GM19025 (cell line): ENCODE measurements at regions not wholly inside any gene's neighbourhood (a gene's known extent, or its start where the extent isn't known, plus 50 kb on each side); places are given as distances from the start of the nearest gene placed in this dataset.
"Not testable (repeated sequence)": the region's sequence is repeated elsewhere in the genome, so short reads cannot be mapped to it uniquely, and the experiment has no call there.

Experiments
- ATAC-seq: cut with Tn5 transposase; IDR thresholded peaks from one replicate; pipeline ENCODE4 v1.9.1; 2021; ENCODE audit warnings: mild to moderate bottlenecking, low read depth, moderate library complexity; ENCODE audit not compliant: unreplicated experiment

DNA sequence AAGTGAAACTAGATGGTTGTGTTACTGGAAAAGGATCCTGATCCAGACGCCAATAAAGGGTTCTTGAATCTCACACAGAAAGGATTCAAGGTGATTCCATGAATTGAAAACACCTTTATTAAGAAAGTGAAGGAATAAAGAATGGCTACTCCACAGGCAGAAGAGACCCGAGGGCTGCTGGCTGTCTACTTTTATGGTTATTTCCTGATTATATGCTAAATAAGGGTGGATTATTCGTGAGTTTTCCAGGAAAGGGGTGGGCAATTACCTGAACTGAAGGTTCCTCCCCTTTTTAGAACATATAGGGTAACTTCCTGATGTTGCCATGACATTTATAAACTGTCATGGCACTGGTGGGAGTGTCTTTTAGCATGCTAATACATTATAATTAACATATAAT, 50.9 kb upstream of the WARS2 start:
- no peak for ATAC-seq

DNA sequence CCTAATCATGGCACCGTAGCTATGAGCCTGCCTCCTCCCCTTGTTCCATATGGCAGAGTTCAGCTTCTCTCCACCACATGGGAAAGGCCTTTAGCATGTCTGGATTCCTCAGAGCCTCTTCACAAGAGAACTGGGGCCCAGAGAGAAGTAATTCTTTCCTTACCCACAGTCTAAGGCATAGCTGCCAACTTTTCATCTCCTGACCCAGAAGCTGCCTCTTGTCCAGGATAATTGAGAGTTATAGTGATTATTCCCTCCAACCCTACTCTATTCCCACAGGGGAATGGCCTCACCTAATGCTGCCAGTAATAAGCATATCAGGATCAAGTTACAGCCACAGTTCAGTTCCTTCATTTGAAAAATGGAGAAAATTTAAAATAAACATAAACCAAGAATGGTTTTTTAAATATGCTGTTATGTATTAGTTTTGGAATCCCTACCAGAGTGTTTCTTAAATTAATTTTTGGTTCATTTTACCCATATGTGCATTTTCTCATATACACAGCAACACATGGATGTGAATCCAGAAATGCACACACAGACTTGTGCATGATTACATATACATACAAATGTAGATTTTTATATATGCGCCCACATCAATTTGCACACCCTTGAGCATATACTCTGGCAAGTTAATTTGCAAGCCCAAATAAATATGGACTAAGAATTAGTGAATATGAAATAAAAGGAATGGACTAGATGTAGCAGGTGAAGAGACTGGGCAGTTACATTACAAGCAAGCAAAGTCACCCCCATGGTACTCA, 63.9 kb upstream of the WARS2 start:
- ATAC-seq, result no peak

DNA sequence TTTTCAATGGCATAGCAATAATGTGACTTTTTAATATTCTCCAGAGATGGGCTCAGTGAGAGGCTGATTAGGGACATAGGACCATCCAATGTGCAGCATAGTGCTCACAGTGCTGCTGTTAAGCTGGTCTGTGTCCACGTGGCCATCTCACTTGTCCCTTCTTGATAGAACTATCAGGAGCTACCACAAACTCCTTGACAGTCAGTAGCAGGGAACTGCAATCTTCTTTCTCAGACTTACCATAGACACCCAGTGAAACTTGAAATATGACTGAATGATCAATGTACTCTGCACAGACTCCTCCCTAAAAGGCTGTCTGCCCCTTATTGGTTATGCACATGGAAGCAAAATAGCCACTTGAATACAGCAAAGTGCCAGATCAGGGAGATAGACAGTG, 64.5 kb upstream of the WARS2 start:
- ATAC-seq, result no peak

DNA sequence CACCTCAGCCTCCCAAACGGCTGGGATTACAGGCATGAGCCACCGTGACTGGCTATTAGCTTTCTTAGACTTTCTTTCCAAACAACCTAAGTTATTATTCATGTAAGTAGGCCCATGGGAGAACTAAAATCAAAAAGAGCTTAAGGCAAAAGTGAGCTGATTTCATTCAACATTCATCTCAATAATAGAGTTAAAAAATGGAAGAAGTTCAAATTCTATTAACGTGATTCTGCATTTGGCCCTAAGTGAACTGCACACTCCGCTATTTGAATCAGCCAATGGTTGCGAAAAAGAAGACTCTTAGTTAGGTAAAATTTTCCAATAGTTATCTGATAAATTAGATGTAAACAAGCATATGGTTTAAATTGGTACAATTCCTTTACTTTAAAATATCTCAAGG, 68.6 kb upstream of the WARS2 start:
- ATAC-seq, result no peak

DNA sequence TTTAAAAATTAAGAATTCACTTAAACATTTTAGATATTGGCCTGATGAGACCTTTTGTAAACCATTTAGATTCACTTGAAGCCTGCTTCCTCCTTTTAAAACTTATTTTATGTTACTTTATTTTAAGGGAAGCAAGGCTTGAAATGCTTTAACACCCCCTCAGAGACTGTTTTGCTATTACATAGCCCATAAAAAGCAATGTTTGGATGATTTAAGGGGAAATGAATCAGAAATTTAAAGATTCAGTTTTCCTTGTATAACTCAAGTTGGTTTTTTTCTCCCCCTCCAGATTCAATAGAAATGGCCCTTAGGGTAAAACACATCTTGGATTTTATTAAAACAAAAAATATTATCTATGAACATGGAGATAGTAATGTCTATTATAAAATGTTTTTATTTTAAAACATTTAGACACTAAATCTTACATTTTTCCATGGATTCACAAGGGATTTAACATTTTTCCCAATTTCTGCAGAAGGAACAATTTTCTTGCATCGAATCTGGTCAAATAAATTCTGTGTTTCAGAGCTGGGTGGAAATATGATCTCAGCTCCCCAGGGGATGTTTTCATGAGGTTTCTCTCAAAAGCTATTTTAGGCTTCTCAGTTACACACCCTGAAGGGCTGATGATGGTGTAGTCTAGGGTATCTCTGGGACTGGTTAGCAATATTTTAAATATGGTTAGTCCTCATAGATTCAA, 69.3 kb upstream of the WARS2 start:
- no peak for ATAC-seq

DNA sequence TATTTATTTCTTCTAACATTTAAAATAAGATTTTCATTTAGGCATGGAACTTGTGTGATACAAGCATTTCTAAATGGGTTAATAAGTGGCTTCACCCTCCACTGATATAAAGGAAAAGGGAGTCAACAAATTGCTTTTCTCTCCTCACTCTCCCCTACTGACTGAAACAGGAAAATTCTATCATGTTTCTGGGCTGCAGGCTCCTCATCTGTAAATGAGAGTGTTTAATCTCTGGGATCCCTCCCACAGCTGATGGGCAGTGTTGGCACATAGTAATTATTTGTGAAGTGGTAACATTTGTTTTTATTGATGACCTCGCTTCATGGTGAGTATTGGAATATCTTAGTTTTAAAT, 69.8 kb upstream of the WARS2 start:
- ATAC-seq, result no peak

DNA sequence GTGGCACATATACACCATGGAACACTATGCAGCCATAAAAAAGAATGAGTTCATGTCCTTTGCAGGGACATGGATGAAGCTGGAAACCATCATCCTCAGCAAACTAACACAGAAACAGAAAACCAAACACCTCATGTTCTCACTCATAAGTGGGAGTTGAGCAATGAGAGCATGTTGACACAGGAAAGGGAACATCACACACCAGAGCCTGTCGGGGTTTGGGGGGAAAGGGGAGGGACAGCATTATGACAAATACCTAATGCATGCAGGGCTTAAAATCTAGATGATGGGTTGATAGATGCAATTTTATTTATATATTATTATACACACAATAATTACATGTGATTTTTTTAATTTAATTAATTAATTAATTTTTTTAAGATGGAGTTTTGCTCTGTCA, 72.8 kb upstream of the WARS2 start:
- ATAC-seq, result not testable (repeated sequence)

DNA sequence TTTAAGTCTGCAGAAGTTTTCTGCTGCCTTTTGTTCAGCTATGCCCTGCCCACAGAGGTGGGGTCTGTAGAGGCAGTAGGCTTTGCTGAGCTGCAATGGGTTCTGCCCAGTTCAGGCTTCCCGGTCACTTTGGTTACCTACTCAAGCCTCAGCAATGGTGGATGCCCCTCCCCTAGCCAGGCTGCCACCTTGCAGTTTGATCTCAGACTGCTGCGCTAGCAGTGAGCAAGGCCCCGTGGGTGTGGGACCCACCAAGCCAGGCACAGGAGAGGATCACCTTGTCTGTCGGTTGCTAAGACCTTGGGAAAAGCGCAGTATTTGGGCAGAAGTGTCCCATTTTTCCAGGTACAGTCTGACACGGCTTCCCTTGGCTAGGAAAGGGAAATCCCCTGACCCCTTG, 74.5 kb upstream of the WARS2 start:
- ATAC-seq, result not testable (repeated sequence)

DNA sequence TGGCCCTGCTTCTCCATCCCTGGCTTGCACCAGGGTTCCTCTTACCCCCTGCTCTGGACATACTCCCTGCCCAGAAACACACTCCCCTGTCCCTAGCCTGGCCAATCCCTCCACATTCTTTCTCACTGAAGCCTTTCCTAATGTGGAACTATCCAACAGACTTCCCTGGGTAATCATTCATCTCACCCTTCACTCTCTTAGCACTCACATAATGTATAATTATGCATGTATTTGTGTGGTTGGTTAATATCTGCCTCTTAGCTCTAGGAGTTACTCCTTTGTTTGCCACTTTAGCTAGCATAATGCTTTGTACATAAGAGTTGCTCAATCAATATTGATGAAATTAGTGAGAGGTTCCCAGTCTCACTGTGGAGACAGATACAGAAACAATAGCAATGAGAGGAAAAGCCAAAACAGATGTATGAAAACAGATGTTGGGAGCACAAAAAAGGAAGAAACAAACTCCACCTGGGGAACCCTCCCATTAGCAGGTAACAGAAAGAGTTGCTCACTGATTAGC, 76.9 kb upstream of the WARS2 start:
- ATAC-seq, result no peak

DNA sequence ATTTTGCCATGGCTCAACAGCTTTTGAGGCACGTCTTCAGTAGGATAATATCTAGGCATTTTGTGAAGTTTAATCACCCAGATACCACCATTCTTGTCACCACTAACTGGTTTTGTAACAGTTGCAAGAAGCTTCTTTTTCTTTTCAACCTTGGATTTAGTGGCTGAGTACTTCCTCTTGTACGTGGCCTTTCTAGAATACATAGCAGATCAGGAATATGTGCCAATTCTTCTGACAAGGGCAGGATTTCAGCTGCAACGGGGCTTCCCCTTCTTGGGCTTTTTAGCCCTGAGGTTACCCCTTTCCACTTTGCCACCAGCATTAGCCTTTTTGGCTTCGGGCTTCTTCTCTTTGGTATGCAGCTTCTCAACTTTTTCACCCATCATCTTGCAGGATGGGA, 79.3 kb upstream of the WARS2 start:
- no peak for ATAC-seq

DNA sequence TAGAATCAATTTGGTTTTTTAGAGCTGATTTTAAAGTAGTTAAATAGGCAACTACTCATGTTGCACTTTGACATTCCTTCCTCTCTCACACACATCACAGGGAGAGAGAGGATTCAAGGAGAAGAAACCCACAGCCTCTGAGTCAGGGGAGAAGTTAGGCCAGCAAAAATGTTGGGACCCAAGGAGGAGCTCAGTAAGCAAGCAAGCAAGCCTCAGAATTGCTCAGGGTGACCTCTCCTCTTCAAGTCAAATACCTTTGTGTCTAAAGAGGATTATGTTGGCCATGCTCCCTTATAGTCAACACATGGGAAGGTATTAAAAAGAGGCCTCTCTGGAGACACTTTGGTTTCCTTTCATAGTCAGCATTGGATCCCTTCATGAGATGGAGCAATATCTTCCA, 80.5 kb upstream of the WARS2 start:
- no peak for ATAC-seq

DNA sequence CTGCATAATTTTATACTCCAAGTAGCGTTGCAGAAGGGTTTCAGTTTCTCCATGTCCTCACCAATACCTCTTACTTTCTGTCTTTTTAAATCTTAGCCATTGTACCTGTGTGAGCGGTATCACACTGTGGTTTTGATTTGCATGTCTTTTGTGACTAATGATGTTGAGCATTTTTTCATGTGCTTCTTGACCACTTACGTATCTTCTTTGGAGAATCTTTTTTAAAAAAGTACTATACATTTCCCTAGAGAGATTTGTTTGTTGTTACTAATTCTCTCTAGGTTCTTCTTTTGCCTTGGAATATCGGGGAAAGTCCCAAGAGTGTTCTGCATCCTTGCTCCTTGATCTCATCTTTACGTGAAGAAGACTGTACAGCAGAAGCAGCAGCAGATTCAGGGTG, 81.8 kb upstream of the WARS2 start:
- ATAC-seq, result no peak

DNA sequence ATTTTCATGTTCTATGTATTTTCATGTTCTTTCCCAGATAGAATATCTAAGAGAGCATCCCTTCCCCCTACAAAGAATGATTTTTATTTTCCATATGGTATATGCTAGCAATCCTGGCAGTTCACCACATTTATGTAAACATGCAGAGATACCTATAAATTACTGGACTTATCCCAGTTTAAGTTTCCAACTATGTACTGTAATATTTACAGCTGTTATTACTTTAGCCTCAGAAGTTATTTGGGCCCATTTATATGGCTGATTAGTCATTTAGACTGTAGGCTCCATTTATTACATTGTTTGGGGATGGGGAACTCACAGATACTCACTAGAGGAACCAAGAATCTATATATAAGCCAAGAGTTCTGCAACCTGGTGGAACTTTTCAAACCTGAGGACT, 84.8 kb upstream of the WARS2 start:
- no peak for ATAC-seq

DNA sequence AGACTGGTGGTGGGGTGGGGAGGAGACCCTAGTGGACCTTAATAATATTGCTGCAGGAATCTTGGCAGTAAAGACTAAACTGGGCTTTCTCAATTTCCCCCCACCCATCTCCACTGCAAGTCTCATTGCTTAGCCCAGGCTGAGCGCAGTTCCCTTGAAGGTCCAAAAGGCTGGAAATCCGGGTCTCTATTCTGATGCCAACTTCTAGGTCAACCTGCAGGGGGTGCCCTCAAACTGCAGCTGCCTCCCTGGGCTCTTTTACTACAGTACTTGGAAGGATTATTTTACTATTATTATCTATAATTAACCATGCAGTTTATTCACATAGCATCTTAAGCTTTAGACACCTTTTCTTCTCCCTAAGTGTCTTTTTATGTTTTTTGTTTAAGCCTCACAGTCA, 85.4 kb upstream of the WARS2 start:
- no peak for ATAC-seq

DNA sequence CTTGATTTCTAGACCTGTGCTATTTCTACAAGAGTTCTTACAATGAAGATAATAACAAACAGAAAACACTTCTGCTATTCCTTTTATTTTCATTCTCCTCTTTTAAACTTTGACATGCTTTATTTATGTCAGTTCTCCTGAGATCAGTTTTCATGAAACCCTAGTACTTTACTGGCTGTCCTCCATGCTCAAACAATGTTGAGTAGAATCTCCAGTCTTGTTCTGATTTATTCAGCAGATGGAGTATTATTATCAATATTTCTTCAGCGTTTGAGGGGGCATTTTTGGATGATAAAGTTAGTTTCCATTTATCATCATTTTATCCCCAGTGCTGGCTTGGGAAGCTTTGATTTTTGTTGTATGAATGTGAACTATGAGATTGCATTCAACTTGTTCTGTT, 85.9 kb upstream of the WARS2 start:
- ATAC-seq, result no peak

DNA sequence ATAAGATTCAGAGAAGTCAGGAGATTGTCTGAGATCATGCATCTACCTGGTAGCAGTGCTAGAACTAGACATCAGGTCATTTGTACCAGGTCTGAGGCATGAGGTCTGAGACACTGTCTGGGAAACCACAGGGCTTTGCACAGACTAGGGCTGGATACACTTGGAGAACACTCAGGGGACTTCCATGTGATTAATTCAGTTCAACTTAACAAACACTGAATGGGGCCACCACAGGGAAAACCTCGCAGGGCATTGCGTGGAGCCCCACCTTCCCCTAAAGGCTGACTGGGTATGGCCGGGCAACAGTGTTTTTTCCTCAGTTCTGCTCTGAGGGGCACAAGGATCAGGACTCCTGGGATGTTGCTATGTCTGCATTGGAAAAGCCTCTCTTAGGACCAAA, 86.5 kb upstream of the WARS2 start:
- ATAC-seq, result no peak

DNA sequence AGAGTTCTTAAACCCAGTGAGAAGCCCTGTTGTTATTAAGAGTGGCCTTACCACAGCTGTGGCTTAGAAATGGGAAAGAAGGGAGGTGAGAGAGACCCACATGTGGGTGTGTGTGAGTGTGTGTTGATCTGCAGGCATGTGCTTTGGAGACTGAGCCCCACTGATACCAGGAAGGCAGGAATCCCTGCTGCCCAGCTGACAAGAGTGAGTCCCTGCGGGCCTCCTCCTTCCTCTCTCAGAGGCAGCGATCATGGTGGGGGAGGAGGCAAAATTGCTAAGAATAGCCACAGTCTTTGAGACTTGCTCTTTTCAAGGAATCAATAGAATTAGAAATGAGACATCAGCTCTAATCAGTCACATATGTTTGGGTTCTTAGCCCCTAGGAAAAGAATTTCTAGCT, 87.0 kb upstream of the WARS2 start:
- ATAC-seq, result no peak

DNA sequence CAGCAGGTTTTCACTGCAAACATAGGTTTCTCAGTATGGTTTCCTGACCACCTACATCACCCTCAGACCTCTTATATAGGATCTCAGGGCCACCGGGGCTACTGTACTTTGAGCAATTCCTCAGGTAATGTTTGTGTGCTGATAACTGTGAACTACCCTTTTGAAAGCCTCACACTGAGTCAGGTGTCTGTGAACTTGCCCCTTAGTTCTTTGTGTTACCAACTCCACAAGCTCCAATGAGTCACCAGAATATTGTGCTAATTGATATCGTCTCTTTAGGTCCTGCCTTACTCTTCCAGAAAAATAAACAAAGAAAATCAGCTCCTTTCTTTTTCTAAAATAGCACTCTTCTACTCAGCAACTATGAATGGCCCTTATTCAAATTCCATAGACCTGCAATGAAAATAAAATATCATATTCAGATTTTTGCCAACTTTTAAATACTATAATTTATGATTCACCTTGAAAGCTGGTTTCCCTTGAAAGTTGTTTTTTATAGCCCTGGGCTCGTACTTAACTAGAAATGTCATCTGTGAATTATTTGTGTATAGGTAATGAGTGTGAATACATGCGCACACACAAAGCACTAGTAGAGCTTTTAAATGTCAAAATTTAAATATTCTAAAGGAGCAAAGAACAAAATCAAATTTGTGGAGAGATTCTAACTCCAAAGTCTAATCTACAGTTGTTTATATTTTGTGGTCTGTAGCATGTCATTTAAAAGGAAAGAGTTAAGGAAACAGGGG, 88.1 kb upstream of the WARS2 start:
- ATAC-seq, result no peak

DNA sequence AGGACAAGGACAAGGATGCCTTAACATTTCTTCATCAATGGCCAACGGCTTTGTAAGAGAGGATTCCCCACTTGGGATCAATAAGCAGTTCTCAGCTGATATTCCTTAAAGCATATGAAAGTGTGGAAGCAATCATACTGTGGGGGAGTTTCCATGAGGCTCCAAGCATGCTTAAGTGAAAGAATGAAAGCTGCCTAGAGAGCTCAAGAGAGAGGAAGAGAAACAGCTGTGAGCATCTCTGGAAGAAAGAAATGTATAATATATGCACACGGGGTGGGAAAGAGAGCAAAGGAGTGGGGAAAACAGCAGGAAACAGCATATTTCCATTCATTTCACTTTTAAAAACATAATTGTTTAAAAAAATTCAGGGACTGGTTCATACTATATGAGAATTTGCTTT, 94.7 kb upstream of the WARS2 start:
- no peak for ATAC-seq

DNA sequence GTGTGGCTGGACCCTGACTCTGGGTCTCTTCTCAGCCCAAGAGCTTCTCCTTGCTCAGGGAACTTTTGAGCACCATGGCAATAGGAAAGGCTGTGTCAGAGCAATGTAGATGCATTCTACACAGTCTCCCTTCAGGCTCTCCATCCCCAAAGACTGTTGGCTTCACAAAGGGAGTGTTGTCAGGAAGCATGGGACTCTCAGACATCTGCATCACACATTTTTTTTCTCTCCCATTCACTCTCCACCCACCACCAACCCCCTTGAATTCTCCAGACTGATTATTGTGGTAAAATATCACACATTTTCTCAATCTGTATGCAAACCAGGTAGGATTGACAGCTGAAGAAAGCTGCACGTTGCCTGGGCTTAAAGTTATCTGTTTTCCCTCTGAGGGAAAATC, 105.4 kb upstream of the WARS2 start:
- ATAC-seq, result no peak

DNA sequence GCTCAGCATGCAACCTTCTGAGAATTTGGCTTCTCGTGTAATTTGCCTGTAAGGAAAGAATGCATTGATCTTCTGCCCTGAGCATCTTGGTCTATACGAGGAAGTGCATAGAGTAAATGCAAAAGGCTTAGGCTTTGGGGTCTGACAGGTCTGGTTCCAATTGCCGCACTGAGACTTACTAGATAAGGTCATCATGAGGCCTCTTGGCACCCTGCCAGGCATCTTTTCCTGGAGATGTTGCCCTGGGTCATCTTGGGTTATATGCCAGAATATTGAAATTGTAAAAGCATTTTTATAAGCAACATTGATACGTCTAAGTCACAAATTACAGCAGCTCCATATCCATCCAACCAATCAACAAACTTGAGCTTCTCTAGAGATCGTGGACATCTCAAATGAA, 108.8 kb upstream of the WARS2 start:
- ATAC-seq, result no peak

DNA sequence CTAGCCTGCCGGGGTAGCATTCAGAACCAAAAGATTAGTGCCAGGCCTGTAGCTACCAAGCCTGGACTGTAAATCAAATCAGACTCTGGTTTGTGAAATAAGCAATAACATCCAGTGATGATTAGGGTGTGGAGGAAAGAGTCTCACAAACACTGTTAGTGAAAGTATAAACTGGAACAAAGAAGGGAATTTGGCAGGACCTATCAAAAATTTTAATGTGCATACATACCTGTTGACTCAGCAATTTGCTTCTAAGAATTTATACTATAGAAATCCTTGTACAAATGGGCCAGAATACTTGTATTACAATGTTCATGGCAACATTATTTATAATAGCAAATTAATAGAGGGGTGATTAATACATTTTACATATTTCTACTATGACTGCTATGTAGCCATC, 109.8 kb upstream of the WARS2 start:
- no peak for ATAC-seq
